Liver (tissue), 8 donors: ENCODE measurements at regions not wholly inside any gene's neighbourhood (a gene's known extent, or its start where the extent isn't known, plus 50 kb on each side); places are given as distances from the start of the nearest gene placed in this dataset.

Experiments
- DNase-seq: peaks from one replicate; pipeline ENCODE4 v3.0.0-alpha.2; 2017; ENCODE audit warnings: low spot score
- H3K27ac ChIP-seq, 2 donors: one replicate each; pipeline ENCODE4 v1.7.0; 2013; ENCODE audit warnings: inconsistent platforms in 2 of 2, low read length in 2 of 2, control low read depth in 1 of 2, low read depth in 1 of 2, mild to moderate bottlenecking in 1 of 2
- H3K27me3 ChIP-seq, 4 donors: one replicate each; pipeline versions ENCODE4 v1.6.1 to v1.7.0; 2013; ENCODE audit warnings: low read length in 3 of 4, inconsistent platforms in 1 of 4, mild to moderate bottlenecking in 1 of 4, moderate library complexity in 1 of 4; ENCODE audit not compliant: control insufficient read depth in 4 of 4, insufficient read depth in 4 of 4
- H3K36me3 ChIP-seq, 4 donors: one replicate each; pipeline versions ENCODE4 v1.6.1 to v1.7.0; 2013; ENCODE audit warnings: low read length in 3 of 4, mild to moderate bottlenecking in 3 of 4, low read depth in 1 of 4, moderate library complexity in 1 of 4; ENCODE audit not compliant: control insufficient read depth in 4 of 4, insufficient read depth in 3 of 4
- H3K4me1 ChIP-seq, 4 donors: one replicate each; pipeline versions ENCODE4 v1.6.1 to v1.7.0; 2013; ENCODE audit warnings: low read length in 3 of 4, mild to moderate bottlenecking in 3 of 4, moderate library complexity in 1 of 4; ENCODE audit not compliant: control insufficient read depth in 4 of 4, insufficient read depth in 4 of 4
- H3K4me3 ChIP-seq, 3 donors: one replicate each; pipeline versions ENCODE4 v1.6.1 to v1.7.0; 2013; ENCODE audit warnings: low read length in 3 of 3, control low read depth in 1 of 3, low read depth in 1 of 3, mild to moderate bottlenecking in 1 of 3
- H3K9ac ChIP-seq, 2 donors: one replicate each; pipeline ENCODE4 v1.7.0; 2013; ENCODE audit warnings: low read length in 2 of 2, mild to moderate bottlenecking in 2 of 2, moderate library complexity in 2 of 2, control low read depth in 1 of 2, low read depth in 1 of 2
- H3K9me3 ChIP-seq, 4 donors: one replicate each; pipeline versions ENCODE4 v1.6.1 to v1.7.0; 2013; ENCODE audit warnings: low read length in 3 of 4; ENCODE audit not compliant: control insufficient read depth in 4 of 4
- ATF3 ChIP-seq: IDR thresholded peaks from 2 replicates; pipeline ENCODE4 v1.6.1; 2016; ENCODE audit warnings: antibody characterized with exemption
- CTCF ChIP-seq: fragments of 150-350 bp; IDR thresholded peaks from 2 replicates; pipeline ENCODE4 v1.5.1; 2017; ENCODE audit warnings: improper control_type of control experiment, low read depth, low read length; ENCODE audit not compliant: missing input control
- EGR1 ChIP-seq, 2 donors: IDR thresholded peaks; 2 replicates each; pipeline ENCODE4 v1.6.1; 2016 to 2018; ENCODE audit warnings: antibody characterized with exemption in 2 of 2, low read depth in 2 of 2
- FOXA1 ChIP-seq: IDR thresholded peaks from 2 replicates; pipeline ENCODE4 v1.6.1; 2016; ENCODE audit warnings: antibody characterized with exemption
- FOXA2 ChIP-seq: IDR thresholded peaks from 2 replicates; pipeline ENCODE4 v1.6.1; 2016; ENCODE audit warnings: antibody characterized with exemption
- GABPA ChIP-seq, 2 donors: IDR thresholded peaks in 1 of 2; conservative IDR thresholded peaks in 1 of 2; 2 replicates each; pipeline ENCODE4 v1.6.1; 2016; ENCODE audit warnings: antibody characterized with exemption in 2 of 2, mild to moderate bottlenecking in 1 of 2, moderate library complexity in 1 of 2
- HNF4A ChIP-seq, 2 donors: conservative IDR thresholded peaks; 2 replicates each; pipeline ENCODE4 v1.6.1; 2016; ENCODE audit warnings: antibody characterized with exemption in 2 of 2, mild to moderate bottlenecking in 2 of 2
- HNF4G ChIP-seq: IDR thresholded peaks from 2 replicates; pipeline ENCODE4 v1.6.1; 2016; ENCODE audit warnings: antibody characterized with exemption
- JUND ChIP-seq, 2 donors: IDR thresholded peaks; 2 replicates each; pipeline ENCODE4 v1.6.1; 2016; ENCODE audit warnings: antibody characterized with exemption in 2 of 2
- NR2F2 ChIP-seq: IDR thresholded peaks from 2 replicates; pipeline ENCODE4 v1.6.1; 2016; ENCODE audit warnings: antibody characterized with exemption
- RAD21 ChIP-seq, 2 donors: IDR thresholded peaks; 2 replicates each; pipeline ENCODE4 v1.6.1; 2016; ENCODE audit warnings: antibody characterized with exemption in 2 of 2, mild to moderate bottlenecking in 2 of 2
- RXRA ChIP-seq, 2 donors: IDR thresholded peaks; 2 replicates each; pipeline ENCODE4 v1.6.1; 2017 to 2018; ENCODE audit warnings: antibody characterized with exemption in 2 of 2, mild to moderate bottlenecking in 1 of 2
- SP1 ChIP-seq: IDR thresholded peaks from 2 replicates; pipeline ENCODE4 v1.6.1; 2018; ENCODE audit warnings: antibody characterized with exemption, mild to moderate bottlenecking
- TAF1 ChIP-seq: conservative IDR thresholded peaks from 2 replicates; pipeline ENCODE4 v1.6.1; 2016; ENCODE audit warnings: antibody characterized with exemption, mild to moderate bottlenecking
- YY1 ChIP-seq: IDR thresholded peaks from 2 replicates; pipeline ENCODE4 v1.6.1; 2016; ENCODE audit warnings: antibody characterized with exemption, mild to moderate bottlenecking
- WGBS: extraction: QIAGEN DNeasy Blood & Tissue Kit; methylation state at CpG from one replicate; pipeline ENCODE4 v1.1.7; 2013; 5-methylcytosine and 5-hydroxymethylcytosine counted together
- TF ChIP-seq, protein P1 (sequence below): IDR thresholded peaks from 2 replicates; pipeline ENCODE4 v1.6.1; 2016; ENCODE audit warnings: antibody characterized with exemption
- TF ChIP-seq, protein P2 (sequence below): IDR thresholded peaks from 2 replicates; pipeline ENCODE4 v1.6.1; 2016; ENCODE audit warnings: antibody characterized with exemption
- TF ChIP-seq, protein P3 (sequence below): IDR thresholded peaks from 2 replicates; pipeline ENCODE4 v1.6.1; 2016; ENCODE audit warnings: antibody characterized with exemption, mild to moderate bottlenecking
- donor health status: healthy.
- donor health status: healthy.
- donor health status: healthy.
- donor health status: healthy.
- donor health status: healthy.

GRCh38 chr4:117704721-117705120 lies 329.6 kb upstream of the NDST3 start:
- no peak overlapping the region for H3K9ac ChIP-seq
- 89% methylated on average over 2 of the region's 2 CpGs for WGBS
- TF ChIP-seq RAD21 (IDR thresholded peaks at IDR 0.05) (no peak), YY1 (no peak), HNF4A (conservative IDR thresholded peaks at IDR 0.05) (no peak), FOXA2 (no peak), NR2F2 (no peak), TAF1 (no peak), GABPA (IDR thresholded peaks at IDR 0.05 in 1 of 2, conservative IDR thresholded peaks at IDR 0.05 in 1 of 2) (no peak), EGR1 (IDR thresholded peaks at IDR 0.05; ENCODE audit: low read depth in 2 of 2) (no peak), CTCF (no peak), JUND (IDR thresholded peaks at IDR 0.05) (no peak), HNF4G (no peak), FOXA1 (no peak), ATF3 (no peak), RXRA (IDR thresholded peaks at IDR 0.05) (no peak), SP1 (no peak)
- TF ChIP-seq, protein P1, sequence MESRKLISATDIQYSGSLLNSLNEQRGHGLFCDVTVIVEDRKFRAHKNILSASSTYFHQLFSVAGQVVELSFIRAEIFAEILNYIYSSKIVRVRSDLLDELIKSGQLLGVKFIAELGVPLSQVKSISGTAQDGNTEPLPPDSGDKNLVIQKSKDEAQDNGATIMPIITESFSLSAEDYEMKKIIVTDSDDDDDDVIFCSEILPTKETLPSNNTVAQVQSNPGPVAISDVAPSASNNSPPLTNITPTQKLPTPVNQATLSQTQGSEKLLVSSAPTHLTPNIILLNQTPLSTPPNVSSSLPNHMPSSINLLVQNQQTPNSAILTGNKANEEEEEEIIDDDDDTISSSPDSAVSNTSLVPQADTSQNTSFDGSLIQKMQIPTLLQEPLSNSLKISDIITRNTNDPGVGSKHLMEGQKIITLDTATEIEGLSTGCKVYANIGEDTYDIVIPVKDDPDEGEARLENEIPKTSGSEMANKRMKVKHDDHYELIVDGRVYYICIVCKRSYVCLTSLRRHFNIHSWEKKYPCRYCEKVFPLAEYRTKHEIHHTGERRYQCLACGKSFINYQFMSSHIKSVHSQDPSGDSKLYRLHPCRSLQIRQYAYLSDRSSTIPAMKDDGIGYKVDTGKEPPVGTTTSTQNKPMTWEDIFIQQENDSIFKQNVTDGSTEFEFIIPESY, result no peak
- TF ChIP-seq, protein P2, sequence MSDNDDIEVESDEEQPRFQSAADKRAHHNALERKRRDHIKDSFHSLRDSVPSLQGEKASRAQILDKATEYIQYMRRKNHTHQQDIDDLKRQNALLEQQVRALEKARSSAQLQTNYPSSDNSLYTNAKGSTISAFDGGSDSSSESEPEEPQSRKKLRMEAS, result no peak
- TF ChIP-seq, protein P3, sequence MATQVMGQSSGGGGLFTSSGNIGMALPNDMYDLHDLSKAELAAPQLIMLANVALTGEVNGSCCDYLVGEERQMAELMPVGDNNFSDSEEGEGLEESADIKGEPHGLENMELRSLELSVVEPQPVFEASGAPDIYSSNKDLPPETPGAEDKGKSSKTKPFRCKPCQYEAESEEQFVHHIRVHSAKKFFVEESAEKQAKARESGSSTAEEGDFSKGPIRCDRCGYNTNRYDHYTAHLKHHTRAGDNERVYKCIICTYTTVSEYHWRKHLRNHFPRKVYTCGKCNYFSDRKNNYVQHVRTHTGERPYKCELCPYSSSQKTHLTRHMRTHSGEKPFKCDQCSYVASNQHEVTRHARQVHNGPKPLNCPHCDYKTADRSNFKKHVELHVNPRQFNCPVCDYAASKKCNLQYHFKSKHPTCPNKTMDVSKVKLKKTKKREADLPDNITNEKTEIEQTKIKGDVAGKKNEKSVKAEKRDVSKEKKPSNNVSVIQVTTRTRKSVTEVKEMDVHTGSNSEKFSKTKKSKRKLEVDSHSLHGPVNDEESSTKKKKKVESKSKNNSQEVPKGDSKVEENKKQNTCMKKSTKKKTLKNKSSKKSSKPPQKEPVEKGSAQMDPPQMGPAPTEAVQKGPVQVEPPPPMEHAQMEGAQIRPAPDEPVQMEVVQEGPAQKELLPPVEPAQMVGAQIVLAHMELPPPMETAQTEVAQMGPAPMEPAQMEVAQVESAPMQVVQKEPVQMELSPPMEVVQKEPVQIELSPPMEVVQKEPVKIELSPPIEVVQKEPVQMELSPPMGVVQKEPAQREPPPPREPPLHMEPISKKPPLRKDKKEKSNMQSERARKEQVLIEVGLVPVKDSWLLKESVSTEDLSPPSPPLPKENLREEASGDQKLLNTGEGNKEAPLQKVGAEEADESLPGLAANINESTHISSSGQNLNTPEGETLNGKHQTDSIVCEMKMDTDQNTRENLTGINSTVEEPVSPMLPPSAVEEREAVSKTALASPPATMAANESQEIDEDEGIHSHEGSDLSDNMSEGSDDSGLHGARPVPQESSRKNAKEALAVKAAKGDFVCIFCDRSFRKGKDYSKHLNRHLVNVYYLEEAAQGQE, result no peak

More at GRCh38 chr4:117704721-117705120, 329.6 kb upstream of the NDST3 start:
- H3K36me3 ChIP-seq, result no peaks in the 10 kb centered on the region
- no peaks in the 10 kb centered on the region for H3K27me3 ChIP-seq
- peaks cover 0 to 8% (median 1%) of the 10 kb centered on the region in 4 donors for H3K4me1 ChIP-seq
- H3K4me3 ChIP-seq, result no peak overlapping the region
- no peak overlapping the region for H3K27ac ChIP-seq
- DNase-seq, result no peak
- H3K9me3 ChIP-seq, result no peaks in the 10 kb centered on the region
